Upper lobe of left lung (tissue), 6 donors: ENCODE measurements at regions not wholly inside any gene's neighbourhood (a gene's known extent, or its start where the extent isn't known, plus 50 kb on each side); places are given as distances from the start of the nearest gene placed in this dataset.

Experiments used
- ATAC-seq, 2 donors: fragments of 200-7000 bp; cut with Tn5 transposase; one replicate each; pipeline ENCODE4 v1.9.1; 2022; ENCODE audit warnings: mild to moderate bottlenecking in 2 of 2, moderate library complexity in 2 of 2; ENCODE audit not compliant: low FRiP score in 2 of 2
- DNase-seq, 2 donors: peaks; one replicate each; pipeline ENCODE4 v3.0.0-alpha.2; 2019 to 2020
- H3K27ac ChIP-seq, 4 donors: fragments of 200-600 bp; sonication (generic); one replicate each; pipeline ENCODE4 v1.5.1; 2016 to 2019
- H3K27me3 ChIP-seq, 4 donors: fragments of 200-600 bp; sonication (generic); one replicate each; pipeline ENCODE4 v1.5.1; 2017 to 2019
- H3K36me3 ChIP-seq, 4 donors: fragments of 200-600 bp; sonication (generic); one replicate each; pipeline ENCODE4 v1.5.1; 2016 to 2019
- H3K4me1 ChIP-seq, 4 donors: fragments of 200-600 bp; sonication (generic); one replicate each; pipeline ENCODE4 v1.5.1; 2018 to 2019
- H3K4me3 ChIP-seq, 4 donors: fragments of 200-600 bp; sonication (generic); one replicate each; pipeline ENCODE4 v1.5.1; 2017 to 2019; ENCODE audit warnings: mild to moderate bottlenecking in 2 of 4, moderate library complexity in 1 of 4
- H3K9me3 ChIP-seq, 4 donors: fragments of 200-600 bp; sonication (generic); one replicate each; pipeline ENCODE4 v1.5.1; 2018 to 2019
- EP300 ChIP-seq, 4 donors: sonication (generic); formaldehyde crosslinking; IDR thresholded peaks; one replicate each; pipeline ENCODE4 v1.5.1; 2017; ENCODE audit warnings: antibody characterized with exemption in 4 of 4, control low read depth in 2 of 4
- POLR2A ChIP-seq, 4 donors: fragments of 450-650 bp; IDR thresholded peaks; one replicate each; pipeline ENCODE4 v1.5.1; 2016 to 2017; ENCODE audit warnings: antibody characterized with exemption in 4 of 4, mild to moderate bottlenecking in 2 of 4
- POLR2AphosphoS5 ChIP-seq, 2 donors: sonication (generic); formaldehyde crosslinking; IDR thresholded peaks; one replicate each; pipeline ENCODE4 v1.5.1; 2017; ENCODE audit warnings: antibody characterized with exemption in 2 of 2
- WGBS, 2 donors: methylation state at CpG; one replicate each; pipeline ENCODE4 v1.1.5; 2017 to 2018; 5-methylcytosine and 5-hydroxymethylcytosine counted together
- TF ChIP-seq, protein P1 (sequence below), 6 experiments: fragments of 450-650 bp in 4 of 6; fragments of 200-600 bp in 2 of 6; sonication (generic) in 2 of 6; IDR thresholded peaks; one replicate each; pipeline ENCODE4 v1.5.1; 2016 to 2019; ENCODE audit warnings: antibody characterized with exemption in 6 of 6
- donor health status: DM: no; HTN: no; CAD: no; lungs with moderate emphysema.
- donor health status: DM: no; HTN: yes; CAD: no; lungs with severe emphysema.

DNA sequence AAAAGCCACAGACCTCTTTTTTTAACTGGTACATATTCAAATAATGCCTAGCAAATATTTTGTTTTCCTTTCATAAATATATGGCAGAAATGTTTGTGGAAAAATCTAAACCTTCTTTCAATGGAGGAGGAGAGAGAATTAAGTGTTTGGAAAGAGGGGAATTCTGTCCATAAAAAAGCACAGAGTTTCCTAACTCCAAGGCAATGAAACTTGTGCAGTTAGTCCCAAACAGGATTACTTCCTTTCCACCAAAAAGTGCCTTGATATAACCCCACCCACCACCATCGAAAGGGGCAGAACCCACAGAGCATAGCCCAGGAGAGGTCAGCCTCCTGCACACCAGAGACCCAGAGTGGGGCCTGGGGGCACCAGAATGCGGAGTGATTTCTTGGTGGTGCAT, 106.3 kb downstream of the OGFRL1 start:
- TF ChIP-seq POLR2AphosphoS5 (IDR thresholded peaks at IDR 0.05): no peak
- TF ChIP-seq, protein P1, sequence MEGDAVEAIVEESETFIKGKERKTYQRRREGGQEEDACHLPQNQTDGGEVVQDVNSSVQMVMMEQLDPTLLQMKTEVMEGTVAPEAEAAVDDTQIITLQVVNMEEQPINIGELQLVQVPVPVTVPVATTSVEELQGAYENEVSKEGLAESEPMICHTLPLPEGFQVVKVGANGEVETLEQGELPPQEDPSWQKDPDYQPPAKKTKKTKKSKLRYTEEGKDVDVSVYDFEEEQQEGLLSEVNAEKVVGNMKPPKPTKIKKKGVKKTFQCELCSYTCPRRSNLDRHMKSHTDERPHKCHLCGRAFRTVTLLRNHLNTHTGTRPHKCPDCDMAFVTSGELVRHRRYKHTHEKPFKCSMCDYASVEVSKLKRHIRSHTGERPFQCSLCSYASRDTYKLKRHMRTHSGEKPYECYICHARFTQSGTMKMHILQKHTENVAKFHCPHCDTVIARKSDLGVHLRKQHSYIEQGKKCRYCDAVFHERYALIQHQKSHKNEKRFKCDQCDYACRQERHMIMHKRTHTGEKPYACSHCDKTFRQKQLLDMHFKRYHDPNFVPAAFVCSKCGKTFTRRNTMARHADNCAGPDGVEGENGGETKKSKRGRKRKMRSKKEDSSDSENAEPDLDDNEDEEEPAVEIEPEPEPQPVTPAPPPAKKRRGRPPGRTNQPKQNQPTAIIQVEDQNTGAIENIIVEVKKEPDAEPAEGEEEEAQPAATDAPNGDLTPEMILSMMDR (IDR thresholded peaks at IDR 0.05): no peak
- no peak for TF ChIP-seq POLR2A (IDR thresholded peaks at IDR 0.05)
- TF ChIP-seq EP300 (IDR thresholded peaks at IDR 0.05): no peak
- H3K27ac ChIP-seq: peak overlapping the region in 3 of 4 donors; percentile 56 to 77 (median 73)
- no peaks in the 10 kb centered on the region for H3K27me3 ChIP-seq
- no peak for ATAC-seq
- H3K4me1 ChIP-seq: peaks cover 42 to 67% (median 55%) of the 10 kb centered on the region in 4 donors
- no peaks in the 10 kb centered on the region for H3K9me3 ChIP-seq
- no peak for DNase-seq
- 65 to 67% methylated on average over 2 of the region's 2 CpGs for WGBS, 2 donors
- peaks cover 0 to 15% (median 4%) of the 10 kb centered on the region in 4 donors for H3K36me3 ChIP-seq
- H3K4me3 ChIP-seq: no peak overlapping the region

- no peak for TF ChIP-seq POLR2A (IDR thresholded peaks at IDR 0.05)
- TF ChIP-seq, protein P1 (IDR thresholded peaks at IDR 0.05): no peak
- no peak for TF ChIP-seq POLR2AphosphoS5 (IDR thresholded peaks at IDR 0.05)
- TF ChIP-seq EP300 (IDR thresholded peaks at IDR 0.05): no peak
- peak overlapping the region in 3 of 4 donors; percentile 56 to 77 (median 73) for H3K27ac ChIP-seq
- no peaks in the 10 kb centered on the region for H3K9me3 ChIP-seq
- H3K27me3 ChIP-seq: no peaks in the 10 kb centered on the region
- DNase-seq: no peak
- no peak for ATAC-seq
- peaks cover 42 to 67% (median 54%) of the 10 kb centered on the region in 4 donors for H3K4me1 ChIP-seq
- 71 to 75% methylated on average over 3 of the region's 3 CpGs for WGBS, 2 donors
- H3K36me3 ChIP-seq: peaks cover 0 to 15% (median 4%) of the 10 kb centered on the region in 4 donors
- H3K4me3 ChIP-seq: no peak overlapping the region
Observed at GRCh38 chr6:71395731-71396409, 107.3 kb downstream of the OGFRL1 start.

DNA sequence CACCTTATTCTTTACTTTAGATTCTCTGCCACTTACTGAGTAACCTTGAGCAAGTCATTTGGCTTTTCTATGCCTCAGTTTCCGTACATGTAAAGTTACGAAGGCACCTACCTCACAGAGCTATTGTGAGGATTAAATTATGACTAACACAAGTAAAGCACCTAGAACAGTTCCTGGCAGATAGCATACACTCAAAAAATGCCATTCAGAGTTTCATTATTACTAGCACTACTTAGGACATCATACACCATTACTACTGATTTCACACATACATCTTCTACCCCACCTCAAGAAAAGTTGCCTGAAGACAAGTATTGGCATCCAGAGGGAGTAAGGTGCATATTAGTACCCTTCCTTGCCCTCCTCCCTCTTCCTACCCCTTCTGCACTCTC, 107.8 kb downstream of the OGFRL1 start:
- H3K4me3 ChIP-seq: no peak overlapping the region

GRCh38 chr6:71399279-71399678, 110.7 kb downstream of the OGFRL1 start:
- WGBS, 2 donors: 48 to 95% methylated on average over 2 of the region's 2 CpGs
- ATAC-seq: no peak
- DNase-seq: no peak
- TF ChIP-seq, protein P1 (IDR thresholded peaks at IDR 0.05): no peak
- no peak for TF ChIP-seq POLR2A (IDR thresholded peaks at IDR 0.05)
- TF ChIP-seq POLR2AphosphoS5 (IDR thresholded peaks at IDR 0.05): no peak
- no peak for TF ChIP-seq EP300 (IDR thresholded peaks at IDR 0.05)
- H3K36me3 ChIP-seq: peaks cover 0 to 15% (median 4%) of the 10 kb centered on the region in 4 donors
- H3K4me3 ChIP-seq: no peak overlapping the region
- no peaks in the 10 kb centered on the region for H3K9me3 ChIP-seq
- no peaks in the 10 kb centered on the region for H3K27me3 ChIP-seq
- H3K4me1 ChIP-seq: peaks cover 37 to 59% (median 44%) of the 10 kb centered on the region in 4 donors
- H3K27ac ChIP-seq: no peak overlapping the region

More for the DNA sequence above, 107.8 kb downstream of the OGFRL1 start:
- DNase-seq (no peak), ATAC-seq (no peak)
- WGBS, 2 donors: 77 to 88% methylated on average over 2 of the region's 2 CpGs
- Histone ChIP-seq H3K27me3 (no peaks in the 10 kb centered on the region), H3K9me3 (no peaks in the 10 kb centered on the region), H3K27ac (peak overlapping the region in 3 of 4 donors; percentile 25 to 77 (median 73)), H3K4me1 (peaks cover 40 to 63% (median 54%) of the 10 kb centered on the region in 4 donors), H3K36me3 (peaks cover 0 to 15% (median 4%) of the 10 kb centered on the region in 4 donors)
- TF ChIP-seq POLR2A (IDR thresholded peaks at IDR 0.05) (no peak), EP300 (IDR thresholded peaks at IDR 0.05) (no peak), POLR2AphosphoS5 (IDR thresholded peaks at IDR 0.05) (no peak)
- TF ChIP-seq, protein P1 (IDR thresholded peaks at IDR 0.05): no peak

- Histone ChIP-seq H3K27ac (peak overlapping the region in 1 of 4 donors; percentile 63), H3K4me3 (no peak overlapping the region)
- TF ChIP-seq, protein P1 (IDR thresholded peaks at IDR 0.05): no peak
- TF ChIP-seq POLR2A (IDR thresholded peaks at IDR 0.05) (no peak), EP300 (IDR thresholded peaks at IDR 0.05) (no peak), POLR2AphosphoS5 (IDR thresholded peaks at IDR 0.05) (no peak)
Observed at GRCh38 chr6:71400852-71401251, 112.2 kb downstream of the OGFRL1 start.

More at GRCh38 chr6:71400852-71401251, 112.2 kb downstream of the OGFRL1 start:
- Histone ChIP-seq H3K27me3 (no peaks in the 10 kb centered on the region), H3K4me1 (peaks cover 35 to 53% (median 44%) of the 10 kb centered on the region in 4 donors), H3K36me3 (peaks cover 0 to 16% (median 4%) of the 10 kb centered on the region in 4 donors), H3K9me3 (no peaks in the 10 kb centered on the region)
- no peak for DNase-seq
- ATAC-seq: no peak
